ENCODE measurements at regions not wholly inside any gene's neighbourhood (a gene's known extent, or its start where the extent isn't known, plus 50 kb on each side); places are given as distances from the start of the nearest gene placed in this dataset.
"Not testable (repeated sequence)": the region's sequence is repeated elsewhere in the genome, so short reads cannot be mapped to it uniquely, and the experiment has no call there.

GRCh38 chr1:149692804-149693539 is 89.5 kb upstream of the FCGR1A start:
- DNase-seq (ENCODE audit: low read depth); H3K4me3 ChIP-seq (replicated peaks; ENCODE audit: low read depth, low read length): not testable (repeated sequence)

- H3K4me3 ChIP-seq (replicated peaks; ENCODE audit: low read depth, low read length); DNase-seq (ENCODE audit: low read depth): not testable (repeated sequence)
Observed at GRCh38 chr1:149695066-149695465, 87.4 kb upstream of the FCGR1A start.

- not testable (repeated sequence) for H3K4me3 ChIP-seq (replicated peaks; ENCODE audit: low read depth, low read length); DNase-seq (ENCODE audit: low read depth)
Observed at GRCh38 chr1:149700220-149700619, 82.3 kb upstream of the FCGR1A start.

- DNase-seq (ENCODE audit: low read depth); H3K4me3 ChIP-seq (replicated peaks; ENCODE audit: low read depth, low read length): not testable (repeated sequence)
Observed at GRCh38 chr1:149700677-149701567, 81.6 kb upstream of the FCGR1A start.

GRCh38 chr1:149708192-149708853 is 74.2 kb upstream of the FCGR1A start:
- DNase-seq (ENCODE audit: low read depth): peak; percentile 70
- not testable (repeated sequence) for H3K4me3 ChIP-seq (replicated peaks; ENCODE audit: low read depth, low read length)

GRCh38 chr1:149711651-149712050 is 70.8 kb upstream of the FCGR1A start:
- DNase-seq (ENCODE audit: low read depth); H3K4me3 ChIP-seq (replicated peaks; ENCODE audit: low read depth, low read length): not testable (repeated sequence)

GRCh38 chr1:149712154-149712927 is 70.2 kb upstream of the FCGR1A start:
- DNase-seq (ENCODE audit: low read depth): peak; percentile 73
- peak overlapping the region; percentile 28 for H3K4me3 ChIP-seq (replicated peaks; ENCODE audit: low read depth, low read length)

- not testable (repeated sequence) for H3K4me3 ChIP-seq (replicated peaks; ENCODE audit: low read depth, low read length); DNase-seq (ENCODE audit: low read depth)
Observed at GRCh38 chr1:149713513-149713912, 69.0 kb upstream of the FCGR1A start.

GRCh38 chr1:149713952-149714351 is 68.5 kb upstream of the FCGR1A start:
- DNase-seq (ENCODE audit: low read depth); H3K4me3 ChIP-seq (replicated peaks; ENCODE audit: low read depth, low read length): not testable (repeated sequence)

GRCh38 chr1:149724618-149725302 is 57.7 kb upstream of the FCGR1A start:
- DNase-seq (ENCODE audit: low read depth); H3K4me3 ChIP-seq (replicated peaks; ENCODE audit: low read depth, low read length): not testable (repeated sequence)

GRCh38 chr1:149726688-149727087 is 55.8 kb upstream of the FCGR1A start:
- not testable (repeated sequence) for DNase-seq (ENCODE audit: low read depth)

GRCh38 chr1:149728598-149728997 is 53.9 kb upstream of the FCGR1A start:
- H3K4me3 ChIP-seq (replicated peaks; ENCODE audit: low read depth, low read length); DNase-seq (ENCODE audit: low read depth): not testable (repeated sequence)

More at GRCh38 chr1:149726688-149727087, 55.8 kb upstream of the FCGR1A start:
- H3K4me3 ChIP-seq (replicated peaks; ENCODE audit: low read depth, low read length): not testable (repeated sequence)

Measured in fibroblast of pulmonary artery (primary cell).